Body of pancreas (tissue), 4 donors: ENCODE measurements at regions not wholly inside any gene's neighbourhood (a gene's known extent, or its start where the extent isn't known, plus 50 kb on each side); places are given as distances from the start of the nearest gene placed in this dataset.

Source experiments
- ATAC-seq: fragments of 150-250 bp; one replicate; pipeline ENCODE4 v1.9.1; 2016
- DNase-seq, 4 donors: peaks; one replicate each; pipeline ENCODE4 v3.0.0-alpha.2; 2019
- H3K27ac ChIP-seq, 4 donors: fragments of 200-600 bp; sonication (generic); 1 replicate in 3 of 4; 2 replicates in 1 of 4; pipeline versions ENCODE4 v1.5.1 to v1.6.1; 2016 to 2019; ENCODE audit warnings: mild to moderate bottlenecking in 1 of 4, mixed read lengths in 1 of 4, moderate library complexity in 1 of 4
- H3K27me3 ChIP-seq, 2 donors: fragments of 200-600 bp; sonication (generic); one replicate each; pipeline ENCODE4 v1.6.0; 2016; ENCODE audit warnings: mild to moderate bottlenecking in 1 of 2
- H3K36me3 ChIP-seq, 2 donors: fragments of 200-600 bp; sonication (generic); replicated peaks in 1 of 2; 2 replicates each; pipeline ENCODE4 v1.5.1; 2016; ENCODE audit warnings: low read depth in 2 of 2; ENCODE audit not compliant: insufficient read depth in 1 of 2
- H3K4me1 ChIP-seq: fragments of 200-600 bp; sonication (generic); one replicate; pipeline ENCODE4 v1.6.0; 2016
- H3K4me3 ChIP-seq, 2 donors: fragments of 200-600 bp; sonication (generic); 1 replicate in 1 of 2; 2 replicates in 1 of 2; pipeline ENCODE4 v1.5.1; 2016 to 2019
- H3K9me3 ChIP-seq, 3 donors: fragments of 200-600 bp; sonication (generic); 1 replicate in 2 of 3; 2 replicates in 1 of 3; pipeline ENCODE4 v1.5.1; 2016
- CTCF ChIP-seq, 7 experiments: fragments of 450-650 bp in 4 of 7; fragments of 200-600 bp in 3 of 7; sonication (generic) in 3 of 7; IDR thresholded peaks; one replicate each; pipeline ENCODE4 v1.5.1; 2016 to 2019; ENCODE audit warnings: antibody characterized with exemption in 7 of 7
- POLR2A ChIP-seq, 3 donors: fragments of 450-650 bp; IDR thresholded peaks; one replicate each; pipeline ENCODE4 v1.6.1; 2016; ENCODE audit warnings: antibody characterized with exemption in 3 of 3, mild to moderate bottlenecking in 2 of 3
- WGBS, 2 donors: methylation state at CpG; one replicate each; pipeline ENCODE4 v1.1.5; 2017; 5-methylcytosine and 5-hydroxymethylcytosine counted together
- intact Hi-C: fragments of 100-400 bp; cut with DNase I; formaldehyde crosslinking; loops from one replicate; pipeline ENCODE4 v1.15.1; 2023

- ATAC-seq: no peak
- H3K27ac ChIP-seq: no peak overlapping the region
- no peak for DNase-seq
- WGBS, 2 donors: 58 to 68% methylated on average over 2 of the region's 2 CpGs
- intact Hi-C loops: no loop called here
- peaks cover 9% of the 10 kb centered on the region for H3K4me1 ChIP-seq
- TF ChIP-seq CTCF (IDR thresholded peaks at IDR 0.05): no peak
- no peak for TF ChIP-seq POLR2A (IDR thresholded peaks at IDR 0.05)
- H3K36me3 ChIP-seq: no peaks in the 10 kb centered on the region
- H3K4me3 ChIP-seq: no peak overlapping the region
- H3K9me3 ChIP-seq: no peaks in the 10 kb centered on the region
- H3K27me3 ChIP-seq: no peaks in the 10 kb centered on the region
Measured at GRCh38 chr6:56759521-56759920, 116.8 kb upstream of the DST start.

GRCh38 chr6:56758553-56758952 lies 115.9 kb upstream of the DST start:
- WGBS, 2 donors: 63 to 100% methylated on average over 1 to 2 of the region's 2 CpGs
- DNase-seq: no peak
- H3K27ac ChIP-seq: no peak overlapping the region

GRCh38 chr6:56758120-56758519 lies 115.4 kb upstream of the DST start:
- no peak for DNase-seq
- intact Hi-C loops: no loop called here
- TF ChIP-seq CTCF (IDR thresholded peaks at IDR 0.05) (no peak), POLR2A (IDR thresholded peaks at IDR 0.05) (no peak)
- H3K27ac ChIP-seq: no peak overlapping the region
- no peaks in the 10 kb centered on the region for H3K36me3 ChIP-seq
- H3K27me3 ChIP-seq: no peaks in the 10 kb centered on the region
- no peak overlapping the region for H3K4me3 ChIP-seq
- no peaks in the 10 kb centered on the region for H3K9me3 ChIP-seq
- ATAC-seq: no peak
- H3K4me1 ChIP-seq: peaks cover 9% of the 10 kb centered on the region

More at GRCh38 chr6:56758553-56758952, 115.9 kb upstream of the DST start:
- ATAC-seq: no peak
- no peak for TF ChIP-seq CTCF (IDR thresholded peaks at IDR 0.05)
- Histone ChIP-seq H3K4me3 (no peak overlapping the region), H3K27me3 (no peaks in the 10 kb centered on the region), H3K4me1 (peaks cover 9% of the 10 kb centered on the region), H3K36me3 (no peaks in the 10 kb centered on the region), H3K9me3 (no peaks in the 10 kb centered on the region)
- intact Hi-C loops: no loop called here

GRCh38 chr6:56757588-56757984 lies 114.9 kb upstream of the DST start:
- no peaks in the 10 kb centered on the region for H3K9me3 ChIP-seq
- DNase-seq: peak; percentile 41 to 68 (median 56)
- no peaks in the 10 kb centered on the region for H3K36me3 ChIP-seq
- H3K4me3 ChIP-seq: no peak overlapping the region
- H3K4me1 ChIP-seq: peaks cover 9% of the 10 kb centered on the region
- H3K27ac ChIP-seq: no peak overlapping the region
- TF ChIP-seq POLR2A (IDR thresholded peaks at IDR 0.05): no peak
- peak; percentile 22 to 67 (median 53) for TF ChIP-seq CTCF (IDR thresholded peaks at IDR 0.05)
- no peaks in the 10 kb centered on the region for H3K27me3 ChIP-seq
- 48 to 64% methylated on average over 1 of the region's 1 CpG for WGBS, 2 donors
- intact Hi-C loops: no loop called here
- peak; percentile 64 for ATAC-seq

- intact Hi-C loops: no loop called here
- Histone ChIP-seq H3K27me3 (no peaks in the 10 kb centered on the region), H3K36me3 (no peaks in the 10 kb centered on the region), H3K27ac (no peak overlapping the region), H3K9me3 (no peaks in the 10 kb centered on the region), H3K4me1 (peaks cover 9% of the 10 kb centered on the region), H3K4me3 (no peak overlapping the region)
- WGBS, 2 donors: 36 to 48% methylated on average over 1 of the region's 1 CpG
- TF ChIP-seq POLR2A (IDR thresholded peaks at IDR 0.05) (no peak), CTCF (IDR thresholded peaks at IDR 0.05) (no peak)
- ATAC-seq (no peak), DNase-seq (no peak)
Measured at GRCh38 chr6:56756791-56757587, 114.3 kb upstream of the DST start.
